ENCODE measurements at regions not wholly inside any gene's neighbourhood (a gene's known extent, or its start where the extent isn't known, plus 50 kb on each side); places are given as distances from the start of the nearest gene placed in this dataset.
"Not testable (repeated sequence)": the region's sequence is repeated elsewhere in the genome, so short reads cannot be mapped to it uniquely, and the experiment has no call there.

DNA sequence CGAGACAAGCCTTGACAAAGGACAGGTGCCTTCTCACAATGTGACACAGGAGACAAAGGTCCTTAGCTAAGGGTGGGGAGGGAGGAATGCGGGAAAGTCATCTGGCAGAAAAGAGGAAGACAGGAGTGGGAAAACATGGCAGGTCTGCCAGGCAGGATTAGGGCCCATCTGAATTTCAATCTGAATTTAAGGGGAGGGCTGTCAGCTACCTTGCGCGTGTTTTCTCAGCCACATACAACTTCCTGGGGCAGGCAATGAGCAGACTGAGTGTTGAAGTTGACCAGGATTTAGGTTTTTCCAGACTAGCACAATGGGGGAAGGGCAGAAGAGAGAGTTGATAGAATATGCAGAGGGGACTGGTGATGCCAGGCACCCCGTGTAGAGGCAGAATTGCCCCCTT, 66.7 kb upstream of the LARGE1 start:
- TF ChIP-seq, protein P1, sequence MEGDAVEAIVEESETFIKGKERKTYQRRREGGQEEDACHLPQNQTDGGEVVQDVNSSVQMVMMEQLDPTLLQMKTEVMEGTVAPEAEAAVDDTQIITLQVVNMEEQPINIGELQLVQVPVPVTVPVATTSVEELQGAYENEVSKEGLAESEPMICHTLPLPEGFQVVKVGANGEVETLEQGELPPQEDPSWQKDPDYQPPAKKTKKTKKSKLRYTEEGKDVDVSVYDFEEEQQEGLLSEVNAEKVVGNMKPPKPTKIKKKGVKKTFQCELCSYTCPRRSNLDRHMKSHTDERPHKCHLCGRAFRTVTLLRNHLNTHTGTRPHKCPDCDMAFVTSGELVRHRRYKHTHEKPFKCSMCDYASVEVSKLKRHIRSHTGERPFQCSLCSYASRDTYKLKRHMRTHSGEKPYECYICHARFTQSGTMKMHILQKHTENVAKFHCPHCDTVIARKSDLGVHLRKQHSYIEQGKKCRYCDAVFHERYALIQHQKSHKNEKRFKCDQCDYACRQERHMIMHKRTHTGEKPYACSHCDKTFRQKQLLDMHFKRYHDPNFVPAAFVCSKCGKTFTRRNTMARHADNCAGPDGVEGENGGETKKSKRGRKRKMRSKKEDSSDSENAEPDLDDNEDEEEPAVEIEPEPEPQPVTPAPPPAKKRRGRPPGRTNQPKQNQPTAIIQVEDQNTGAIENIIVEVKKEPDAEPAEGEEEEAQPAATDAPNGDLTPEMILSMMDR (IDR thresholded peaks at IDR 0.05; ENCODE audit: low read depth, low read length) = no peak
- no peak overlapping the region for H3K4me3 ChIP-seq (ENCODE audit: low read depth, low read length)

DNA sequence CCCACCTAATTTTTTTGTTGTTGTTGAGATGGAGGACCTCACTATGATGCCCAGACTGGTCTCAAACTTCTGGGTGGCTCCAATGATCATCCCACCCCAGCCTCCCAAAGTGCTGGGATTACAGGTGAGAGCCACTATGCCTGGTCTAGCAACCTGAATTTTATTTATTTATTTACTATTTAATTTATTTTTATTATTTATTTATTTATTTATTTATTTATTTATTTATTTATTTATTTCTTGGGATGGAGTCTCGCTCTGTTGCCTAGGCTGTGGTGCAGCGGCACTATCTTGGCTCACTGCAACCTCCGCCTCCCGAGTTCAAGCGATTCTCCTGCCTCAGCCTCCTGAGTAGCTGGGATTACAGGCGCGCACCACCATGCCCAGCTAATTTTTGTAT, 69.0 kb upstream of the LARGE1 start:
- not testable (repeated sequence) for H3K4me3 ChIP-seq (ENCODE audit: low read depth, low read length)

DNA sequence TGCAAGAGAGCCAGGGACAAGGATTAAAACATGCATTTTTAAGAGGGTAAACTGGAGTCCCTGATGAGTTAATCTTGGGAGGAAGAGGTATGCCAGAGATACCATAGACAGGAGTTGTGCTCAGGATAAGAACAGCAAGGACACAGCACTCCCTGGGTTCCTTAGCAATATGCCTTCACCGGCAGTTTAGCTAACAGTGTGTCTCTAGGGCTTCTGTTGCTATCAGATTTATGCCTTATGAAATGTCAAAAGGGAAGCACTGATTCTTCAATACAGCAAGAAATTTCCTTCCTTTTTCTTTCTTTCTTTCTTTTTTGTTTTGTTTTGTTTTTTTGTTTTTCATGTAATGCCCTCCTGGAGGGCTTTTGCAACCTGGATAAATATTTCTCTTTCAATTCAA, 71.3 kb upstream of the LARGE1 start:
- TF ChIP-seq, protein P1 (IDR thresholded peaks at IDR 0.05; ENCODE audit: low read depth, low read length) = no peak
- no peak overlapping the region for H3K4me3 ChIP-seq (ENCODE audit: low read depth, low read length)

DNA sequence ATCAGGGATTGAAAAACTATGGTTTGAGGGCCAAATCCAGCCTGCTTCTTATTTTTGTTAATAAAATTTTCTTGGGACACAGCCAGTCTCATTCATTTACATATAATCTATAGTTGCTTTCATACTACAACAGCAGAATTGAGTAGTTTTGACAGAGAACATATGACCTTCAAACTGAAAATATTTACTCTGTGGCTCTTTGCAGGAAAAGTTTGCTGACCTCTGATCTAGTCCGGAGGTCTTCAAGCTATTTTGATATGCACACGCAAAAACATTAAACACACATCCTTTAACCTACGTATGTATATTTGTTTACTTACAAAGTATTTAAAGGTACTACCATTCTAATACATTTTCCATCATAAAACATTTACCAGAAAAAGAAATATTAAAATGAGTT, 76.5 kb upstream of the LARGE1 start:
- no peak overlapping the region for H3K4me3 ChIP-seq (ENCODE audit: low read depth, low read length)

DNA sequence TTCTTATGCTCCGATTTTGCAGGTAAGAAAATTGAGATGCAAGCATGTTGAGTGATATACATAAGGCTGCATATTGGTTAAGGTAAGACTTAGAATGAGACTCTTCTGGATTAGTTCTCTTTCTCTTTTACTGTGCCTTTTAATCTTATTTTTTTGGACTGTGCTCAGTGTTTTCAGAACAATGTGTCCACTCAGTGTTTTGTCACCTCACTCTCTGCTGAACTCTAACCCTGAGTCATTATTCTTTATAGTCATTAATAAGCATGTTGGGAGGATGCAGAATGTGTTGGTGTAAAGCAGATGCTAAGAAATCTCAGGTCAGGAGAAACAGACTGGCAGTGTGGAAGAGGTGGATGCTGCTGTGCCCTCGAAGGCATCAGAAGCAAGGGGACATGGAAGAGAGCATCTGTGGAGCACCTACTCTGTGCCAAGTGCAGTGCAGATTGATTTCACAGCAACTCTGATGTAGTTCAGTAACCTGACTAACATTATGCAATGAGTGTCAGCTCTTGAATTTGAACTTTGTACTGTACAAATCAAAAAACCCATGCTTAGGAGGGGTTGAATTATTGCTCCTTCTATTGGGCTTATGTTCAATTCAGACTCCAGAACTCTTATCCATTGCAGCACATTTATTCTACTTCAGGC, 80.7 kb upstream of the LARGE1 start:
- TF ChIP-seq, protein P1 (IDR thresholded peaks at IDR 0.05; ENCODE audit: low read depth, low read length) = no peak

More for the DNA sequence above, 76.5 kb upstream of the LARGE1 start:
- TF ChIP-seq, protein P1 (IDR thresholded peaks at IDR 0.05; ENCODE audit: low read depth, low read length) = no peak

DNA sequence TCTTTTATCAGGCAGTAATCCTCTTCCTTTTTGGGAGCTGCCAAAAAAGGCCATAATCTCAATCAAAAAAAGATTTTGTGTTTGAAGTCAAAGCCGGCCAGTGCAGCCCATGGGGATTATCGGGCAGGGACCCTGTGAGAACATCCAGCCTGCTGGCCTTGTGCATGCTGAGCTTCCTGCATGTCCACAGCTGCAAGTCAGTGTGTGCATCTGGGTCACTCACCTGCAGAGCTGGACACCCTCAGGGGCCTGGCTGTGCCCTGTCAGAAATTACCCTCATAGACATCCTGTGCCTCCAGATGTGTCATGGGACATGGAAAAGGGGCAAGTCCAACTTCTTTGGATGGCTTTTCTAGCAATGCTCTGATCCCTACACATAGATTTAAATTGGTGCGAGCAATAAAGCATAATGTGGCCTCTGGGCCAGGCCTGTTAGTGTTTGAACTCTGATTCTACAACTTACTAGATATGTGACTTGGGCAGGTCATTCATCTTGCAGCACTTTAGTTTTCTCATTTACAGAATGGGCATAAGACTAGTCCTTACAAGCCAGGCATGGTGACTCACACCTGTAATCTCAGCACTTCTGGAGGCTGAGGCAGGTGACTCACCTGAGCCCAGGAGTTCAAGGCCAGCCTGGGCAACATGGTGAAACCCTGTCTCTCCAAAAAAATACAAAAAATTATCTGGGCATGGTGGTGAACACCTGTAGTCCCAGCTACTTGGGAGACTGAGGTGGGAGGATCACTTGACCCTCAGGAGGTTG, 81.6 kb upstream of the LARGE1 start:
- H3K4me3 ChIP-seq (ENCODE audit: low read depth, low read length) = no peak overlapping the region
- TF ChIP-seq, protein P1 (IDR thresholded peaks at IDR 0.05; ENCODE audit: low read depth, low read length) = no peak

More for the DNA sequence above, 80.7 kb upstream of the LARGE1 start:
- no peak overlapping the region for H3K4me3 ChIP-seq (ENCODE audit: low read depth, low read length)

DNA sequence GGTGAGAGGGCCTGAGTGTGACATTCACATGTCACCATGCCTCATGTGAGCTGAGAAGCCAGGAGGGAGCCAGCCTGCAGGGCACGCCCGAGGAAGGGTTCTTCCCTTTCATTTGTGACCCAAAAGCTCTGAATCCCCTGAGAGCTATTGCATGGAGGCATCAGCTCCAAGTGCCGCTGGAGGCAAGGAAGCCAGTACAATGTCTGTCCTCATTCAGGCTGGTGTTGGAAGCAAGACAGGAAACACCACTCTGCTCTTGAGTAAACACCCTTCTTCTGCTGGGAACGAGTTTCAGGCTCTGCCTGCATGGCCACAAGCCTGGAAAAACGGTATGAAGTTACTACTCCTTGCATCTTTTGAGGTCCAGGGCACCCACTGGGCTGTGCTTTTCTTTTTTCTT, 83.8 kb upstream of the LARGE1 start:
- TF ChIP-seq, protein P1 (IDR thresholded peaks at IDR 0.05; ENCODE audit: low read depth, low read length) = no peak

More for the DNA sequence above, 83.8 kb upstream of the LARGE1 start:
- no peak overlapping the region for H3K4me3 ChIP-seq (ENCODE audit: low read depth, low read length)
